ENCODE measurements at regions not wholly inside any gene's neighbourhood (a gene's known extent, or its start where the extent isn't known, plus 50 kb on each side); places are given as distances from the start of the nearest gene placed in this dataset.

- Histone ChIP-seq H4K5ac (ENCODE audit: low read depth, low read length) (no peak overlapping the region), H3K4me3 (ENCODE audit: insufficient read depth, low read depth, low read length) (no peak overlapping the region)
Measured at GRCh38 chr11:94678236-94678635, 89.9 kb upstream of the AMOTL1 start.

More at GRCh38 chr11:94678236-94678635, 89.9 kb upstream of the AMOTL1 start:
- Histone ChIP-seq H2BK5ac (ENCODE audit: low read depth, low read length, poor library complexity, severe bottlenecking) (no peak overlapping the region), H3K14ac (replicated peaks; ENCODE audit: low read depth, low read length) (no peak overlapping the region), H2AK9ac (replicated peaks; ENCODE audit: low read depth, low read length, poor library complexity) (no peak overlapping the region), H4K8ac (ENCODE audit: low read depth in 2 of 2, low read length in 2 of 2) (no peak overlapping the region), H4K20me1 (ENCODE audit: insufficient read depth, low read length) (no peaks in the 10 kb centered on the region), H2BK20ac (ENCODE audit: low read depth, low read length) (no peak overlapping the region), H3K4me2 (ENCODE audit: low read depth, low read length) (no peak overlapping the region), H4K91ac (ENCODE audit: insufficient read depth, low read depth, low read length) (no peak overlapping the region), H3K27me3 (ENCODE audit: control insufficient read depth, insufficient read depth, low read length) (peaks cover 5% of the 10 kb centered on the region), H3K9ac (ENCODE audit: low read depth, low read length) (no peak overlapping the region), H3K36me3 (ENCODE audit: control insufficient read depth, insufficient read depth, low read length) (no peaks in the 10 kb centered on the region), H3K56ac (ENCODE audit: extremely low read depth, insufficient read depth, low read length) (no peak overlapping the region), H2AFZ (replicated peaks; ENCODE audit: low read length, poor library complexity) (no peak overlapping the region), H3K4me1 (ENCODE audit: control insufficient read depth, insufficient read depth, low read length) (no peaks in the 10 kb centered on the region), H3K23ac (ENCODE audit: low read depth, low read length) (no peak overlapping the region), H2AK5ac (ENCODE audit: low read depth, low read length) (no peak overlapping the region), H2BK15ac (ENCODE audit: low read depth, low read length) (no peak overlapping the region), H3K9me3 (ENCODE audit: control insufficient read depth, insufficient read depth, low read length) (no peaks in the 10 kb centered on the region), H3K18ac (ENCODE audit: low read depth, low read length) (no peak overlapping the region), H3K27ac (ENCODE audit: insufficient read depth, low read length) (no peak overlapping the region), H3K4ac (ENCODE audit: low read depth, low read length) (no peak overlapping the region), H3K9me1 (ENCODE audit: insufficient read depth, low read length) (no peaks in the 10 kb centered on the region), H2BK120ac (ENCODE audit: low read depth, low read length) (no peak overlapping the region), H3K79me1 (ENCODE audit: low read depth in 1 of 2, low read length in 2 of 2) (no peaks in the 10 kb centered on the region)
- TF ChIP-seq NFE2L2 (IDR thresholded peaks at IDR 0.05; ENCODE audit: low read depth, low read length) (no peak), MAFK (IDR thresholded peaks at IDR 0.05; ENCODE audit: low read depth, low read length) (no peak), CHD1 (IDR thresholded peaks at IDR 0.05; ENCODE audit: low read depth, low read length) (no peak), MXI1 (IDR thresholded peaks at IDR 0.05; ENCODE audit: borderline replicate concordance, low read depth, low read length) (no peak)
- in situ Hi-C loops (cut with MboI; ENCODE audit: low sequenced_read_pairs), result no loop called here
- no peak for DNase-seq
- BruUV-seq (replicated peaks), result no TSS peak
- no peak for ATAC-seq (ENCODE audit: low read depth)
- POLR2A ChIA-PET (ENCODE audit: unreplicated experiment), result no interaction called here
- intact Hi-C loops (cut with micrococcal nuclease), result no loop called here
- CTCF ChIA-PET, result interaction anchor here (0.6 to 0.8 kb wide), 2 partner anchors 14 to 49 kb away, joined by 3 read pairs; no protein-coding TSS in a partner anchor
- no CpG with 5 or more reads among the region's 4 CpGs for WGBS, 2 experiments (ENCODE audit: extremely low coverage in 2 of 2, insufficient read length in 1 of 2)
- dilution Hi-C loops (cut with HindIII; ENCODE audit: low sequenced_read_pairs, unreplicated experiment), result no loop called here

Measured in IMR-90 (cell line).